A549 (cell line): ENCODE measurements at regions not wholly inside any gene's neighbourhood (a gene's known extent, or its start where the extent isn't known, plus 50 kb on each side); places are given as distances from the start of the nearest gene placed in this dataset.

Experiments
- CTCF ChIP-seq: fragments of >200 bp; sonication (Bioruptor Twin); formaldehyde crosslinking; IDR thresholded peaks from 3 replicates; pipeline ENCODE4 v1.5.1; 2016
- RFX5 ChIP-seq: fragments of 450-650 bp; IDR thresholded peaks from 2 replicates; pipeline ENCODE4 v1.7.1; 2014; ENCODE audit warnings: antibody characterized with exemption, mild to moderate bottlenecking, moderate library complexity

- TF ChIP-seq RFX5: no peak
- TF ChIP-seq CTCF: no peak
Observed at GRCh38 chr3:193812791-193813500, 219.9 kb downstream of the OPA1 start.
